OCI-LY3 (cell line): ENCODE measurements at regions not wholly inside any gene's neighbourhood (a gene's known extent, or its start where the extent isn't known, plus 50 kb on each side); places are given as distances from the start of the nearest gene placed in this dataset.
A peak's percentile ranks its signal among the peaks of the same experiment; 100 is the strongest.

Source experiments
- H2AFZ ChIP-seq: fragments of 200-600, 300-600 bp; shearing (Covaris generic); 2 replicates; pipeline ENCODE4 v1.6.0; 2014; ENCODE audit warnings: antibody characterized with exemption, low read depth, low read length
- H3K27ac ChIP-seq: fragments of 200-600, 300-600 bp; sonication (generic); 2 replicates; pipeline ENCODE4 v1.5.1; 2014; ENCODE audit warnings: mild to moderate bottlenecking, low read length, moderate library complexity, mixed read lengths
- H3K27me3 ChIP-seq: fragments of 200-600, 300-600 bp; sonication (generic); 2 replicates; pipeline ENCODE4 v1.6.1; 2014; ENCODE audit warnings: low read depth, low read length, mixed read lengths
- H3K36me3 ChIP-seq: fragments of 200-600, 300-600 bp; sonication (generic); replicated peaks from 2 replicates; pipeline ENCODE3; 2014; ENCODE audit warnings: low read depth, low read length, mixed read lengths
- H3K4me1 ChIP-seq: fragments of 300-600, 200-600 bp; sonication (generic); 2 replicates; pipeline ENCODE4 v1.6.1; 2014; ENCODE audit warnings: low read length, mixed read lengths
- H3K4me2 ChIP-seq: fragments of 200-600, 300-600 bp; sonication (generic); 2 replicates; pipeline ENCODE4 v1.6.1; 2014; ENCODE audit warnings: low read length, mixed read lengths
- H3K4me3 ChIP-seq: fragments of 300-600, 200-600 bp; sonication (generic); 2 replicates; pipeline ENCODE4 v1.5.1; 2014; ENCODE audit warnings: antibody characterized with exemption, mild to moderate bottlenecking, low read length, moderate library complexity
- H3K79me2 ChIP-seq: fragments of 300-600, 200-600 bp; shearing (Covaris generic); 2 replicates; pipeline ENCODE4 v1.6.1; 2014; ENCODE audit warnings: mild to moderate bottlenecking, low read length, mixed read lengths
- H3K9ac ChIP-seq: fragments of 300-600, 200-600 bp; shearing (Covaris generic); 2 replicates; pipeline ENCODE4 v1.6.0; 2014; ENCODE audit warnings: mild to moderate bottlenecking, low read length, moderate library complexity
- H3K9me3 ChIP-seq: fragments of 200-600, 300-600 bp; shearing (Covaris generic); 2 replicates; pipeline ENCODE4 v1.6.1; 2014; ENCODE audit warnings: low read length, mixed read lengths; ENCODE audit not compliant: insufficient read depth
- H4K20me1 ChIP-seq: fragments of 200-600, 300-600 bp; sonication (generic); 2 replicates; pipeline ENCODE4 v1.6.1; 2016; ENCODE audit warnings: low read length, mixed read lengths; ENCODE audit not compliant: insufficient read depth
- CTCF ChIP-seq: fragments of 200-600, 300-600 bp; sonication (generic); IDR thresholded peaks from 2 replicates; pipeline ENCODE4 v1.5.1; 2014; ENCODE audit warnings: antibody characterized with exemption, low read length, low read depth
- EZH2phosphoT487 ChIP-seq: fragments of 200-600 bp; shearing (Covaris generic); IDR thresholded peaks from 2 replicates; pipeline ENCODE4 v1.6.1; 2018; ENCODE audit warnings: antibody characterized with exemption, mixed run types, low read depth

DNA sequence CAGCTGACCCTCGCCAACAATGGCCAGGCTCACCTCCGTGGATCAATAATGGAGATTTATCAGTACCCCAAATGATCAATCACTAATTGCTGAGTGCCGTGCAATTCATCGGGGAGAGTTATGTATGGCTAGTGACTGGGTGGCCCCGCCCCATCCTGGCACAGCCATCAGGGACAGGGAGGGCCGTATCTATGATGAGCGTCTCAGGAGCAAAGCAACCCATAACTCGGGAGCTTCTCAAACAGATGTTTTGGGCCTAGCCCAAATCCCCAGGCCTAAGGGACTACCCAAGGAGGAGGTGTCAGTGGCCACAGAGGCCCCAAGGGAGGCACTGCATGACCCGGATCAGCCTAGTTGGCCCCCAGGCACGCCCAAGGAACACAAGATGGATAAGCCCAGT, 180.0 kb upstream of the LINGO1 start:
- H3K79me2 ChIP-seq: no peaks in the 10 kb centered on the region
- no peak for TF ChIP-seq EZH2phosphoT487
- no peak for TF ChIP-seq CTCF
- H3K4me2 ChIP-seq: no peak overlapping the region
- H3K36me3 ChIP-seq: no peaks in the 10 kb centered on the region
- peaks cover 10% of the 10 kb centered on the region for H3K4me1 ChIP-seq
- H3K27me3 ChIP-seq: no peaks in the 10 kb centered on the region
- no peak overlapping the region for H2AFZ ChIP-seq
- no peak overlapping the region for H3K4me3 ChIP-seq
- H3K9ac ChIP-seq: no peak overlapping the region
- no peaks in the 10 kb centered on the region for H3K9me3 ChIP-seq
- H3K27ac ChIP-seq: no peak overlapping the region
- no peaks in the 10 kb centered on the region for H4K20me1 ChIP-seq

- H3K9ac ChIP-seq: no peak overlapping the region
- H3K36me3 ChIP-seq: no peaks in the 10 kb centered on the region
- H3K9me3 ChIP-seq: no peaks in the 10 kb centered on the region
These were observed 178.6 kb upstream of the LINGO1 start for GRCh38 chr15:77811270-77811669.

GRCh38 chr15:77810130-77810571, 177.4 kb upstream of the LINGO1 start:
- H4K20me1 ChIP-seq: no peaks in the 10 kb centered on the region

More at GRCh38 chr15:77811270-77811669, 178.6 kb upstream of the LINGO1 start:
- Histone ChIP-seq H3K27ac (no peak overlapping the region), H3K27me3 (no peaks in the 10 kb centered on the region), H4K20me1 (no peaks in the 10 kb centered on the region), H3K4me3 (no peak overlapping the region), H2AFZ (peak overlapping the region; percentile 26; the same call in 1 of the 2 replicates), H3K79me2 (no peaks in the 10 kb centered on the region), H3K4me2 (no peak overlapping the region), H3K4me1 (peaks cover 10% of the 10 kb centered on the region)
- TF ChIP-seq EZH2phosphoT487 (no peak), CTCF (no peak)

GRCh38 chr15:77808581-77809177, 176.0 kb upstream of the LINGO1 start:
- H3K9me3 ChIP-seq: no peaks in the 10 kb centered on the region
- no peak for TF ChIP-seq EZH2phosphoT487
- no peak for TF ChIP-seq CTCF

More at GRCh38 chr15:77810130-77810571, 177.4 kb upstream of the LINGO1 start:
- no peaks in the 10 kb centered on the region for H3K79me2 ChIP-seq
- no peak overlapping the region for H2AFZ ChIP-seq
- H3K9me3 ChIP-seq: no peaks in the 10 kb centered on the region
- no peak overlapping the region for H3K4me3 ChIP-seq
- TF ChIP-seq CTCF: no peak
- no peak for TF ChIP-seq EZH2phosphoT487
- H3K9ac ChIP-seq: no peak overlapping the region
- peaks cover 10% of the 10 kb centered on the region for H3K4me1 ChIP-seq
- H3K27me3 ChIP-seq: no peaks in the 10 kb centered on the region
- no peak overlapping the region for H3K4me2 ChIP-seq
- no peaks in the 10 kb centered on the region for H3K36me3 ChIP-seq
- no peak overlapping the region for H3K27ac ChIP-seq

More at GRCh38 chr15:77808581-77809177, 176.0 kb upstream of the LINGO1 start:
- Histone ChIP-seq H4K20me1 (no peaks in the 10 kb centered on the region), H3K36me3 (no peaks in the 10 kb centered on the region), H3K4me1 (peaks cover 10% of the 10 kb centered on the region), H3K4me2 (no peak overlapping the region), H3K79me2 (no peaks in the 10 kb centered on the region), H2AFZ (no peak overlapping the region), H3K4me3 (no peak overlapping the region), H3K27me3 (no peaks in the 10 kb centered on the region), H3K9ac (no peak overlapping the region), H3K27ac (no peak overlapping the region)
